NCI-H524 treated with DMSO at 0.1 percent for 48 hours (cell line): ENCODE measurements at regions not wholly inside any gene's neighbourhood (a gene's known extent, or its start where the extent isn't known, plus 50 kb on each side); places are given as distances from the start of the nearest gene placed in this dataset.
"Not testable (repeated sequence)": the region's sequence is repeated elsewhere in the genome, so short reads cannot be mapped to it uniquely, and the experiment has no call there.

Source experiments
- DNase-seq: peaks from one replicate; lab custom pipeline; 2025; lab: John Stamatoyannopoulos, UW

DNA sequence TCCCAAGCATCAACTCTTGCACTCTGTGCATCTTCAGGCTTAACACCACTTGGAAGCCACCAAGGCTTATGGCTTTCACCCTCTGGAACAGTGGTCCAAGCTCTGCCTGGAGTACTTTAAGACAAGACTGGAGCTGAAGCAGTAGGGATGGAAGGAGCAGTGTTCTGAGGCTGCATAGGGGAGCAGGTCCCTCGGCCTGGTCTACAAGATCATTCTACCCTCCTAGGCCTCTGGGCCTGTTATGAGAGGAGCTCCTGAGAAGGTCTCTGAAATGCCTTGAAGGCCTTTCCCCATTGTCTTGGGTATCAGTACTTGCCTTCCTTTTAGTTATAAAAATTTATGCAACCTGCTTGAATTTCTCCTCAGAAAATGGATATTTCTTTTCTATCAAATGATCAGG lies 286.7 kb downstream of the CPXCR1 start:
- no peak for DNase-seq

DNA sequence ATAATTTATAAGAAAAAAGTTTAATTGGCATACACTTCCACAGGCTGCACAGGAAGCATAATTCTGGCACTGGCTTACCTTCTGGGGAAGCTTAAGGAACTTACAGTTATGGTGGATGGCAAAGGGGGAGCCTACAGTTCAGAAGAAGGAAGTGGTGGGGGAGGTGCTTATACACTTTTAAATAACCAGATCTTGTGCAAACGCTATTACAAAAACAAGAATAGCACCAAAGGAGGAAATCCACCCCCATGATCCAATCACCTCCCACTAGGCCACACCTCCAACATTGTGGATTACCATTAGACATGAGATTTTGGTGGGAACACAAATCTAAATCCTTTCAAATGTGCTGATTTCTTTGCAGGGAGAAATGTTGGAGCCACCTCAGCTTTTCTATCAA lies 287.7 kb downstream of the CPXCR1 start:
- DNase-seq, result no peak

- DNase-seq, result no peak
Observed at GRCh38 chrX:89053223-89053622, 306.2 kb downstream of the CPXCR1 start.

GRCh38 chrX:89099587-89099986 lies 352.6 kb downstream of the CPXCR1 start:
- not testable (repeated sequence) for DNase-seq

- DNase-seq, result no peak
Observed at GRCh38 chrX:89124985-89125384, 378.0 kb downstream of the CPXCR1 start.
